ENCODE measurements at regions not wholly inside any gene's neighbourhood (a gene's known extent, or its start where the extent isn't known, plus 50 kb on each side); places are given as distances from the start of the nearest gene placed in this dataset.
A peak's percentile ranks its signal among the peaks of the same experiment; 100 is the strongest.
"Not testable (repeated sequence)": the region's sequence is repeated elsewhere in the genome, so short reads cannot be mapped to it uniquely, and the experiment has no call there.

DNA sequence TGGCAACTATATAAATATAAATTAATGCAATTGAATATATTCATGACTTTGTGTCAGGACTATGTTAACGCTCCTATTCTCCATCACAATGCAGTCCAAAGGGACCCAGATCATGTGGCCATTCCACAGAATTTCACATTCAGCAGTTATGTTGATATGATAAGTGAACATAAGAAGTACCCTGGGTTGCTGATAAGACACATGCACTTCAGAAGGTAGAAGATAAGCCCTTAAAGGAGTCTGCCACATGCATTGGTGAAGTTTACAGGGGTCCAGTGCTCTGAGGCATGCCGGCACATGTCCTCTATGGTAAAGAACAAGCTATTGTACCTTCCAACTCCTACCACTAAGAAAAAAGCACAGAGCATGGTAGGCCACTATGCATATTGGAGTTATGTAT, 76.4 kb downstream of the PHAX start:
- no peak for DNase-seq

DNA sequence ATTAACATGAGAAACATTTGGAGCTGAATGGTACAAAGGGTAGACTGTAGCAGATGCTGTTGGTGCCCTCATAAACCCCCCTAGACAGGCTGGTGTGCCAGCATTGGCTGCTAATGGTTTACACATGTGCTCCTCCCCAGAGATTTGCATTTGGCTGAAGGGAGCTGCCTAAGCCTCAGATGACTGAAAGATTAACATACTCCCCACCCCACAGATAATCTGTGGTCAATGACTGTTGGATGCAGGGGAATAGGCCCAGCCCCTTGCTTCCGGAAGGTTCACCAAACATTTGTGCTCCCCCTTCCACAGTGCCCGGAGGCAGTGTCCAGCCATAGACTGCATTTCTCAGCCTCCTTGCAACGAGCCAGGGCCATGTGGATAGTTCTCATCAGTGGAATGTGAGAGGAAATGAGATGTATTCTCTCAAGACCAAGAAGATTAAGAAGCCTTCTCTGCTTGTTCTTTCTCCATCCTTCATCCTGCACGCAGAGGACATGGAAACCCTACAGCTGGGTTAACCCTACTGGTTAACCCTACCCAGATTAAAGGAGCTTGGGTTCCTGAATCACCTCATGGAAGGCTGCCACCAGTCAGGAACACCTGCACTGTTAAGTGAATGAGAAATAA, 79.6 kb downstream of the PHAX start:
- DNase-seq = peak; percentile 87

DNA sequence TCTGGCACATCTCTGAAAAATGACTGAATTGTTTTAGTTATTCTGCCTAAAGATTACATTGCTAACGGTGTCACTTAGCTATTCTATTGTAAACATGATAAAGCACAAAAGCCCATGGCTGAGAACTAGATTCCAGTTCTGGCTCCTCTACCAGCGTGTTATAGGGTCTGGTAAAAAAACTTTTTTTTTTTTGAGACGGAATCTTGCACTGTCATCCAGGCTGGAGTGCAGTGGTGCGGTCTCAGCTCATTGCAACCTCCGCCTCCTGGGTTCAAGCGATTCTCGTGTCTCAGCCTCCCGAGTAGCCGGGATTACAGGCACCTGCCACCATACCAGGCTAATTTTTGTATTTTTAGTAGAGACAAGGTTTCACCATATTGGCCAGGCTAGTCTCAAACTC, 80.6 kb downstream of the PHAX start:
- not testable (repeated sequence) for DNase-seq

- DNase-seq = no peak
Observed at GRCh38 chr5:126681970-126682369, 81.2 kb downstream of the PHAX start.

DNA sequence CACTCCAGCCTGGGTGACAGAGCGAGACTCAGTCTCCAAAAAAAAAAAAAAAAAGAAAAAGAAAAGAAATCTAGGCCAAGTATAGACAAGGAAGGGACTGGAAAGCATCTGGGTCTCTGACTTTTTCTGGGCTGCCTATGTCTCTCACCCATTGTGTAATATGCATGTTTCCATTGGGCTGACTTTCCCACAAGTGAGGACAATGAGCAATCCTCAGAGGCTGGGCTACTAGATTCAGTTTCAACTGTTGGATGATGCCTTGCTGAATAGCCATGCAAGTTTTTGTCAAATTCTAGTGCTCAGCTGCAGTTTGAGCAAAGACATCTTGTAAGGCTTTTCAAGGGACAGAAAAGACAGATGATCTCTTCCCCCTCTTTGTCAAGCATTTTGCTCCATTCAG, 82.1 kb downstream of the PHAX start:
- no peak for DNase-seq

DNA sequence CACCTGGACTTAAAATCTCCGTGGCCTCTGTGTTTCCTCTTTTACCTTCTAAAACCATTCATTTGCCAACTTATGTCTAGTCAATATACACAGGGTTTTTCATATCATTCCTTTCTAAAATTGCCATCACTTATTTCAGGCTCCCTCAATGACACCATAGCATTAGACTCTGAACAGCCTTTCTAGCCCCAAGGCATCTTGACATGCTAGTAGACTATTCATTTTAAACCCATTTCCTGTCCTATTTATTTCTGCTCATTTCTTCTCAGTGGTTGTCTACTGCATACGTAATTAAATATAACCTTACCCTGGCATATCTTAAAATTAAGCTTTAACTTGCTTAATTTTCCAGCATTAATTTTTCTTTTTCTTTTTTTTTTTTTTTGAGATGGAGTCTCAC, 83.2 kb downstream of the PHAX start:
- DNase-seq = no peak

DNA sequence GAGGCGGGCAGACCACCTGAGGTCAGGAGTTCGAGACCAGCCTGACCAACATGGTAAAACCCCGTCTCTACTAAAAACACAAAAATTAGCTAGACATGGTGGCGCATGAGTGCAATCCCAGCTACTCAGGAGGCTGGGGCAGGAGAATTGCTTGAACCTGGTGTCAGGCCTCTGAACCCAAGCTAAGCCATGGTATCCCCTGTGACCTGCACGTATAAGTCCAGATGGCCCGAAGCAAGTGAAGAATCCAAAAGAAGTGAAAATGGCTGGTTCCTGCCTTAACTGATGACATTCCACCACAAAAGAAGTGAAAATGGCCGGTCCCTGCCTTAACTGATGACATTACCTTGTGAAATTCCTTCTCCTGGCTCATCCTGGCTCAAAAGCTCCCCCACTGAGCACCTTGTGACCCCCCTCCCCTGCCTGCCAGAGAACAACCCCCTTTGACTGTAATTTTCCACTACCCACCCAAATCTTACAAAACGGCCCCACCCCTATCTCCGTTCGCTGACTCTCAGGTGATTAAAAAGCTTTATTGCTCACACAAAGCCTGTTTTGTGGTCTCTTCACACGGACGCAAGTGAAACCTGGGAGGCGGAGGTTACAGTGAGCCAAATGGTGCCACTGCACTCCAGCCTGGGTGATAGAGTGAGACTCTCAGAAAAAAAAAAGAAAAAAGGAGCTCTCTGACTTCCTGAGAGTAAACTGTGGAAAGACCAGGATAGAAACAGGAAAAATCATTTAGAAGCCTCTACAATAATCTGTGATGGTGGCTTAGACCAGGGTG, 84.1 kb downstream of the PHAX start:
- DNase-seq = not testable (repeated sequence)

- DNase-seq = no peak
Observed at GRCh38 chr5:126686451-126687126, 85.8 kb downstream of the PHAX start.

DNA sequence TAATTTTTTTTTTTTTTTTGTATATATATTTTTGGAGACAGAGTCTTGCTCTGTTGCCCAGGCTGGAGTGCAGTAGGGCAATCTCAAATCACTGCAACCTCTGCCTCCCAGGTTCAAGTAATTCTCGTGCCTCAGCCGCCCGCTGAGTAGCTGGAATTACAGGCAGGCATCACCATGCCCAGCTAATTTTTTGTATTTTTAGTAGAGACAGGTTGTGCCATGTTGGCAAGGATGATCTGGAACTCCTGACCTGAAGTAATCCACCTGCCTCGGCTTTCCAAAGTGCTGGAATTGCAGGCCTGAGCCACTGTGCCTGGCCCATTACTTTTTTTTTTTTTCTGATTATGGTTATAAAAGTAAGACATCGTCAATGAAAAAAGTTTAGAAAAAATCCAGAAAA, 84.0 kb upstream of the LMNB1 start:
- DNase-seq = no peak

GRCh38 chr5:126693806-126694205, 83.1 kb upstream of the LMNB1 start:
- no peak for DNase-seq

- no peak for DNase-seq
Observed at GRCh38 chr5:126694403-126694802, 82.5 kb upstream of the LMNB1 start.

DNA sequence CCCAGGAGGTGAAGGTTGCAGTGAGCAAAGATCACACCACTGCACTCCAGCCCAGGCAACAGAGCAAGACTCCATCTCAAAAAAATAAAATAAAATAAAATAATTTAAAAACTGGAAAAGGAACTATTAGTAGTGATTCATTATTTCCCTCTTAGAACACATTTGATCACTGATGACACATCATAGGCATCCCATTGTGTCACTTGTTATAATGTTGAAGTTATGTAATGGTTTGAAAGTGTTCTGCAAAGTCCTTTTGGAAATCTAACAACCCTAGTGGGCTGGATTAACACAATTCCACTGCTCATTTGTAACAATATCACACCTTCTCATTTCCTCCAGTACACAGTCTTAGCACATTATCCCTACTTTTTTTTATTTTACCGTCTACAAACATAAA, 81.8 kb upstream of the LMNB1 start:
- DNase-seq = no peak

- no peak for DNase-seq
Observed at GRCh38 chr5:126707080-126707479, 69.9 kb upstream of the LMNB1 start.

DNA sequence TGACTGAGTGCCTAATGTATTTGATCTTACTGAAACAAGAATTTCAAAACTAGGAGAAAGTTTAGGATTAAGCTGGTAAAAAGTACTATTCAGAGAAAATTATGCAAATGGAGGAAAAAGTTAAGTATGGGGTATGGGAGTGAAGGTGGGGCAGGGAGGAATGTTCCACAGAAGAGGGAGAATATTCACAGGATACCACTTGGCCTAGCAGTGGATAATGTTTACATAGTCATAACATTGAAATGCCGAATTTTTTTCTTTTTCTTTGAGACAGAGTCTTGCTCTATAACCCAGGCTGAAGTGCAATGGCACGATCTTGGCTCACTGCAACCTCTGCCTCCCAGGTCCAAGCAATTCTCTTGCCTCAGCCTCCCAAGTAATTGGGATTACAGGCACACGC, 61.2 kb upstream of the LMNB1 start:
- no peak for DNase-seq

DNA sequence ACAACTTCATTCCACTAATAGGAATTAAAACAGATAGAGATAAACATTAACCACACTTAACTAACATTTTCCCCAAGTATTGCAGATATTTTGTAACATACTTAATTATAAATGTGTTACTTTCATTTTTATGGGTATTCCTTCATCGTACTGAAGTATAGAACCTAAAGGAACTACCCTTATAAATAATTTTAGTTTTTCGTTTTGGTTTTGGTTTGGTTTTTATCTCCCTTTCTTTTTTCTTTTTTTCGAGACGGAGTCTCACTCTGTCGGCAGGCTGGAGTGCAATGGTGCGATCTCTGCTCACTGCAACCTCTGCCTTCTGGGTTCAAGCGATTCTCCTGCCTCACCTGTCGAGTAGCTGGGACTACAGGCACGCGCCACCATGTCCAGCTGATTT, 60.1 kb upstream of the LMNB1 start:
- DNase-seq = no peak

DNA sequence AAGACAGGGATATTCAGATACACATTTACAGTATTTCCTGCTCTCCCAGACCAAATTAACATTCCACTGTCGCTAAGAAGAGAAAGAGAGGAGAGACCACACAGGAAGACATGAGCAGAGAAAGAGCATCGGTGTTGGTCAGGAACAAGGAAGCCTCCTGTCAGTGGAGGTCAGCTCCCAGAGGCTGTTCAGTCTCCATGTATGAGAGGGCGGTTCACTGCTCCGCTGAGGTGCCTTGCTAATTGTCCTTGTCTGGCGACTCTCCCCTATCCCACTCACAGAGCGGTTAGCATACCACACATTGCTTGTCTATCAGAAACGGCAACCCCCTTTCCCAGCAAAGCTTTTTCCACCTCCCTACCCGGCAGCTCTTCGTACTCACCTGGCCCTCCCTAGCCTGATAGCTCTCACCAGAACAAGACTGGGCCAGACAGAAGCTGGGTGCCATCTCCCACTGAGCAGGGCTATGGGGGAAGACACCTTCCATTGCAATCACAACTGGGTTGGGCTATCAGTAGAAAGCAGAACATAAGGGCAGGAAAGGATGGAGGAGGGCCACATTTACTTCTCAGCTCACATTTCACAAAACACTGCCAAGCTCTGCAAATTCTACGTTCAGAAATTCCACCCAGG, 58.6 kb upstream of the LMNB1 start:
- DNase-seq = no peak

- no peak for DNase-seq
Observed at GRCh38 chr5:126720369-126720768, 56.6 kb upstream of the LMNB1 start.

DNA sequence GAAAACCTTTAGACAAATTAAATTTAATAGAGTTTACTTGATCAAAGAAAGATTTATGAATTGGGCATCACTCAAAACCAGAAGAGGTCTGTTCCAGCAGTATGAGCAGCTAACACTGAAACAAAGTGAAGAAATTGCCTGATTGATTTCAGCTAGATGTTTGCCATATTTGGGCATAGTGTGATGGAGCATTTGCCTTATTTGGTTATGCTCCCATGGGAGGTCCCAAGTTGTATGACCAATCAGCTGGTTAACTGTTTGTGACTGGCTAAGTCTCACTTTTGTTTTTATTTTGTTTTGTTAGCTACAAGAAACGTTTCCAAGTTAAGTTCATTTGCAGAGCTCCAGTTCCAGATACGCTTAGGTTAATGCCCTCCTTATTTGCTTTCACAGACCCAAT, 53.3 kb upstream of the LMNB1 start:
- no peak for DNase-seq

Data from NCI-H1048 (cell line).